GM19025 (cell line): ENCODE measurements at regions not wholly inside any gene's neighbourhood (a gene's known extent, or its start where the extent isn't known, plus 50 kb on each side); places are given as distances from the start of the nearest gene placed in this dataset.

Experiments
- ATAC-seq: cut with Tn5 transposase; IDR thresholded peaks from one replicate; pipeline ENCODE4 v1.9.1; 2021; ENCODE audit warnings: mild to moderate bottlenecking, low read depth, moderate library complexity; ENCODE audit not compliant: unreplicated experiment

DNA sequence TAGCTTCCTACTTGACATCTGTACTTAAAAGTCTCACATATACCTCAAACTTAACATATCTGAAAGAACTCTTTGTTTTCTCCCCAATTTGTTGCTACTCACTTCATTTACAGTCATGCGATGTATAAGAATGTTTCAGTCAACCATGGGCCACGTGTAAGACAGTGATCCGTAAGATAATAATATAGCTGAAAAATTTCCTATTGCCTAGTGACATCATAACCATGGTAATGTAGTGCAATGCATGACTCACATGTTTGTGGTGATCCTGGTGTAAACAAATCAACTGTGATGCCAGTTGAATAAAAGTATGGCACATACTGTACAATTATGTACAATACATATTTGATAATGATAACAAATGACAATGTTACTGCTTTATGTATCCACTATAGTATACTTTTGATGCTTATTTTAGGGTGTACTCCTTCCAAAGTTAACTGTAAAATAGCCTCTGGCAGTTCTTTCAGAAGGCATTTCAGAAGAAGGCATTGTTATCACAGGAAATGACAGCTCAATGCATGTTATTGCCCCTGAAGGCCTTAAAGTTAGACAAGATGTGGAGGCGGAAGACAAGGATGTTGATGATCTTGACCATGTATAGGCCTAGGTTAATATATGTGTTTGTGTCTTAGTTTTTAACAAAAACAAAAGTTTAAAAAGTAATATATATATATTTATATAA, 579.0 kb downstream of the EPHA7 start:
- ATAC-seq: no peak

DNA sequence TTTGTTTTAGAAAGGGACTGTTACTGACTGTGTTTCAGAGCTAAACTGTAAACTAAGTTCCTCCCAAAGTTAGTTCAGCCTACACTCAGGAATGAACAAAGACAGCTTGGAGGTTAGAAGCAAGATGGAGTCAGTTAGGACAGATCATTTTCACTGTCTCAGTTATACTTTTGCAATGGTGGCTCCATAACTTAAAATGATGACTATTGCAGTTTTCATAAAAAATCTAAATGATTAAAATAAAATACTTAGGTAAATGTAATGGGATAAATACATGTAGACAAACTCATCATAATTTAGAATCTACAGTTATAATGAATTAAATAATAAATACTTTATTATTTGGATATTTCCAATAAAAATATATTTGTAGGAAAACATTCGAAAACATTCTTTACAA, 590.6 kb downstream of the EPHA7 start:
- ATAC-seq: no peak

DNA sequence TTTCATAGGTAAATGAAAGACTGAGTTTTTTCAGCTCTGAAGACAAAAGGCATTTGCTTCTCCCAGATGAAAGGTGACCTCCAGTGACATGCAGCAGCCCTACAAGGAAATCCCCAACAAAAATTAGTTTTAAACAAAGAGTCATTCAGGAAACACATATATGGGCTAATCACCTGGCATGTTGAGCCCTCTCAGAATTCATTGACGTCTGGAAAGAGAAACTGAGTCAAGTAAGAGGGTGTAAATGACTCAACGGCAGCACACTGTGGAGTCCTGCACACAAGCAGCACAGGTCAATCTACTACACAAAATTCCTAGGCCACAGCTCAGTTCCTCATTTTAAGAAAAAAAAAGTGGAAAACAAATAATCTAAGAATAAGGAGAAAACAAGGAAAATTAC, 592.3 kb downstream of the EPHA7 start:
- no peak for ATAC-seq

DNA sequence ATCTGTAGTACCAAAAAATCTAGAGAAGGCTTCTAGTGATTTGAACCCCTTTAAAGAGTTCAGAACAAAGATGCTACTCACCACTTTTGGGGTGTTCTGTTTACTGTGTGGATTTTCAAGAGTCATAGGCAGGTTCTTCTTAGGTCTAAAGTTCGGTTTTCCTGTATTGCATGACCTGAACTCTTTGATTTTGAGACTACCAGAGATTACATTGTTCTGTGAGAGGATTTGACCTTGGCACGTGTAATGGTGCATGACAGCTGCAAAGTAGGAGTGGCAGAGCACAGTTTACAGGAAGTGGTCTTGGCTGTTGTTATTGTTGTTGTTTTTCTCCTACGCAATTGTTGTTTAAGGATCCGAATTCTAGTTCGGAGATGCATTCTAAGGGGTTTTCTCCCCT, 592.7 kb downstream of the EPHA7 start:
- no peak for ATAC-seq

DNA sequence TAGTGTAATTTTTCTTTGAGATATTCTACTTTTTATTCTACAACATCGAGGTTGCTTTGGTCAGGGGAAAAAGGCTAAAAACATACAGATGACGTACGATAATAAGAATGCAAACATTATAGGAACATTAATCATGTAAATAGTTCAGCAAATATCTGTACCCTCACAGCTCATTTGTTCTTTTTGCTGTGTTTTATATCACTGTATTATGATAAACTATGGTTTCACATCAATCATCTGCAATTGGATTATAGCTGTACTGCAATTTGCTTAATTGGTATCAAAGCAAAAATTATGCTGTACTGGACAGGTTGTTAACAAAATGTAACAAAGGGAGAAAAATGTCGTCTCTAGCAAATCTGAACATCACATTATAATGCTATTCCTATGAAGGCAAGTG, 597.1 kb downstream of the EPHA7 start:
- ATAC-seq: no peak

DNA sequence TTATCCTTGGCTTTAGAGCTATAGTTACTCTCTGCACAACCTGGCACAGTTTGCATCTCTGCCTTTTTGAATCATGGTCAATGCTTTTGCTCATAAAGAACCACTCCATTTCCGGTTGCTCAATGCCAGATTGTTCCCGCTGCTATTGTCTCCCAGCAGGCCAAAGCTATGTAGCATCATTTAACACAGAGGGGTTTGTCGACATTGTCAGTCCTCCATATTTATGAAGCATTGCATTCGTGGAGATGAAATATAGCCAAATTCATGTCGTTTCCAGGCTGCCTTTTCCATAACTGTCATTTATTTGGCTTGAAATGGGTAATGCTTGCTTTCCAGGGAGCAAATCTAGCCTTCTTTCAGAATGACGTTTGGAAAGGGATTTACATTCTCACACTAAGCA, 598.8 kb downstream of the EPHA7 start:
- ATAC-seq: no peak

DNA sequence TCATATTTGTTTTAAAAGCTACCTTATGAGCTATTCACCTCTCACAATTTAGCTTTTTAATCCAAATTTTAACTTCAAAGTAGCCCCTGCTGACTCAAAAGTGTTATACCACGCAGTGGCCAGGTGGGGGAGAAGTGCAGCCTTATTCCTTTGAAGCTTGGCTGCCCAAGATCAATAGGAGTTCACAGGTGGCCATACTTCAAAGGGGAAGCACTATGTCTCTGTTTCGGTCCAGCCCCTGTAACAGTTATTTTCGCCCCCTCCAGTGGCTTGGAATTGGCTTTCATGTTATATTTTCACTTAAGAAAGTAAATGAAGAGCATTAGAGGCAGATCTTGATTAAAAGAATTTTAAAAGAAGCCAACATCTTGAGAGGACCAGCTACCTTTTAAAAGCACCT, 608.4 kb downstream of the EPHA7 start:
- ATAC-seq: peak; percentile 92

DNA sequence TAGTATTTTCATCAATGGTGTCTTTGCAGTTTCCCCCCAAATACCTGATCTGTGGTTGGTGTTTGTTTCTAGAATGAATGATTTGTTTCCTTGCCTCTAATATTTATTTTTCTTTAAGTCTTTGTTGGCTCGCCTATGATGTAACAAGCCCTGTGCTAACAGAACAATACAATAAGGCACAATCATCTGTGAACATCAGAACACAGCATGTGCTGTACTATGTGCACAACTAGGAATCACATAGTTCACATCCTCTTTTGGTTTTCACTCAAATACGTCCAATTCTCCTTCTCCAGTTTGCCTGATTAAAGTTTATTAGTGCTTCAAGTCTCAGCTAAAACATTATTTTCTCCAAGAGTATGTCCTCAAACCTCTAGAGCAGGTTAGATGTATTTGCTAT, 613.1 kb downstream of the EPHA7 start:
- ATAC-seq: no peak

DNA sequence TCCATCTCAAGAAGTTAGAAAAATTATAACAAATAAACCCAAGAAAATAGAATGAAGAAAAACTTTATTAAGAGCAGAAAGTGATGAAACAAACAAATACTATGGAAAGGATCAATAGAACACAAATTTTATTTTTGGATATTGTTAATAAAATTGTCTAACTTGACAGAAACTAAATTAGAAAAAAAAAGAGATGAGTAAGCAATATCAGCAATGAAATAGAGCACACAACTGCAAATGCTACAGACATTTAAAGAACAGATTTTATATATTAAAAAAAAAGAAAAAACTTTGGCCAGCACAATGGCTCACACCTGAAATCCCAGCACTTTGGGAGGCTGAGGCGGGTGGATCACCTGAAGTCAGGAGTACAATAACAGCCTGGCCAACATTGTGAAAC, 628.0 kb downstream of the EPHA7 start:
- no peak for ATAC-seq

DNA sequence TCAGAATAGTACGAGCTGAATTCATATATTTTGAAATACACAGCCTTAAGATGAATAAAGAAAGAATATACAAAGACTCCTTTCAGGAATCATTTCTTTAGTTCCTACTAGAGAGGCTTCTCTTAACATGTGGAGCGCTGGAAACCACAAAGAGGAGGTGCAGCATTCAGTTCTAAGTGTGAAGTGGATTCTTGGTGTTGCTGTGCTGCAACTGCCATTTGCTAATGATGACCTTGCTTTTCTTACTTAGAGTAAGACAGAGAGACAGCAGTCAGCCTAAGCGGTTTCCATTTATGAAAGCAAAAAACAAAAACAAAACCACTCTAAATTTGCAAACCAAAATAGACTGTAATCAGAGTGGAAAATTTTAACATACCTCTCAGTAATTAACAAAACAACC, 629.0 kb downstream of the EPHA7 start:
- no peak for ATAC-seq

DNA sequence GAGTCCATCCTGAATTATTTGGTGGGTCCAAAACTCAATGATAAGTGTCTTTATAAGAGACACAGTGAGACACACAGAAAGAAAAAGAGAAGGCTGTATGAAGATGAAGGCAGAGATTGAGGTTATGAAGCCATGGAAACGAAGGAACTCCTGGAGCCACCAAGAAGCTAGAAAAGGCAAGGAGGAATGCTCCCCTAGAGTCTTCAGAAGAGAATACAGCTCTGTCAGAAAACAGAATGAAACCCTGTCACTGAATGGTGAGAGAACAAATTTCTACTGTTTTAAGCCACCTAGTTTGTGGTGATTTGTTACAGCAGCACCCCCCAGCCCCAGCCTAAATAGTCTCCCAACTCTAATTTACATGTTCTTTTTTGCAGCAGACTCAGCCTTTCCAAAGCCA, 635.1 kb downstream of the EPHA7 start:
- no peak for ATAC-seq

DNA sequence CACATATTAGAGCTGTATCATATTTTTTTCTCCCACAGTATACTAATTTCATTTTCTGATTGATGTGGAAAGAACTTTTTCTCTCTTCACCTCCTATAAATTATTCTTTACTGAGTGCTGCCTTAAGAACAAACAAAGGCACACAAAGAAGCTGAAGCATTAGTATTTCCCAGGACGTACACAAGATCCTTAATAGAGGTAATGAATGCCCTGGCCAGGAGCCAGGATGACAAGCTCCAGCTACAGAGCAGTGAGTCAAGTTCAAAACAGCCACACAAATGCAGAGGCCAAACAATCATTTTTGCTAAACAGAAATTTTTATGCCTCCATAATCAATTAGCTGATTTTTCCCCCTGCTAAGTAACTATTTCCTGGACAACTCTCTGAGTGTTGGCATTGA, 639.6 kb downstream of the EPHA7 start:
- ATAC-seq: no peak

DNA sequence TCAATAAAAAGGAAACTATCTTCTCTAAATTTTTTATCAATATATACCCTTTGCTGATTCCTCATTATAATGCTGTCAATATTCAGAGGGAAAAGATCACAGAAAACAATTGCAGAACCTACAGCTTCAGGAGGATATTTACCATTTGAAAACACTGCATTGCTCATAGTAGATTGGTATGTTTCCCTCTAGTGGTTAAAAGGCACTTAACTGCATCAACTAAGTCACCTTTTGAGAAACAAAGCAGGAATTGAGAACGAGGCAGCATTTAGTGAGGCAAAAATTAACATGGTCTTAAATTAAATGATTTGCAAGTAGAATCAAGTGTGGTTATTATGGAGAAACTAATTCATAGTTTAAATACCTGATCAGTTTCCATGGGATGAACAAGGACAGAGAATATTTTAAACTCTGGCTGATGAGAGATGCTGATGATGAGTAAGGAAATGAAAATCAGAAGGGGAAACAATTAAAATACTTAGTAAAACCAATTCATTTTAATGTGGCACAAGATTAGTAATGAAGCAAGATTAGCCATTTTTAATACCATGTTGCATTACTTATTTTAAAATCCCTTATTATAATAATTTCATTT, 642.1 kb downstream of the EPHA7 start:
- no peak for ATAC-seq

DNA sequence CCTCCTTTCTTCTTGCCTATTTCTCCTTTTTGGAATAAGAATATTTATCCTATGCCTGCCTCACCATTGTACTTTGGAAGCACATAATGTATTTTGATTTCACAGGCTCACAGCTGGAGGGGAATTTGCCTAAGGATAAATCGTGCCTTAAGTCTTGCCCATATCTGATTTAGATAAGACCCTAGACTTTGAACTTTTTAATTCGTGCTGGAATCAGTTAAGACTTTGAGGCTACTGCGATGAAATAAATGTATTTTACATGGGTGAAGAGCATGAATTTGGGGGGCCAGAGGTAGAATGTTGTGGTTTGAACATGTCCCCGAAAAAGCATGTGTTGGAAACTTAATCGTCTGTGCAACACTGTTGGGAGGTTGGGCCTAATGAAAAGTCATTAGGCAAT, 648.8 kb downstream of the EPHA7 start:
- ATAC-seq: no peak

DNA sequence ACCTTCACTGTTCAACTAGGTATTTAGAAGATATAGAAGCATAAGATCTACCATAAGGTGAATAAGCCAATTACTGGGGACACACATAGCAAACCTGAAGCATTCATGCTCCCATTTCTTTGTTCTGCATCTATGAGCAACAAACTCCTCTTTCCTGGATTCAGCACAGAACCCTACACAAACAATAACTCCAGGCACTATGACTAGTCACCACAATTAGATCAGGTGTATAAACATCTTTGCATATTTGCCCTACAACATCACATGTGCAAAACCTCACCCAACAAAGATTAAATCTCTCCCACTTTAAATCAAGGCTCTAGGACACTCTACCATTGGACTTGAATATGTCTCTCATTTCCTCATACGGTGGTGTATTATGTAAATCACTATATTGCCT, 652.3 kb downstream of the EPHA7 start:
- no peak for ATAC-seq

DNA sequence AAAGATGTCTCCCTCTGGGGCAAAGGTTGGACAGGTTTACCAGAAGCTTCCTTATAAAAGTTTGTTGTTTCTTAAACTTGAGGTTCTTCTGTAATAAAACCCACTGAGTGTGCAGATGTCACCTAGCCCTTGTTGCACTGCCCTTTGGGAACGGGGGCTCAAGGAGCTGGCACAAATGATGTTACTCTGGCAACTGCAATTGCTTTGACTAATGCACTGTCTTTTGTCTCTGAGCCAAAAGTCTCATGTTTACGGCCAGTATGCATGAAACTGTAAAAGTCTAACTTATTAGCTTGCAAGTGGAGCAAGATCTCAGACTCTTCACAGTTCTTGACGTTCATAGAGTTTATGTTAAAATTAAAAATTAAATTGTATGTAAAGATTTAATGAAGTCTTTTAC, 655.7 kb downstream of the EPHA7 start:
- no peak for ATAC-seq

DNA sequence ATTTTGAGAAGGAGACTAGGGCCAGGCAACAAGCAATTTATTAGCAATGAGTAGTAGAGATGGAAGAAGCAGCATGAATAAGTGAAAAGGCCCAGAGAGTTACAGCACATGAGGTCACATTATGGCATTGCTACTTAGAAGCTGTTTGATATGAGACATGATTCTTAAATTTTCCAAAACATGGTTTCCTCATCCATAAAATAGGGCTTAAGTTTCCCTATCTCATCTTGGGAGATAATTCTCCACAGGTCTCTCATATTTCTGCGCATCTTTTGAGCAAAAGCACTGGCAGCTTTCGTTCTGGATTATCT, 656.1 kb downstream of the EPHA7 start:
- no peak for ATAC-seq

DNA sequence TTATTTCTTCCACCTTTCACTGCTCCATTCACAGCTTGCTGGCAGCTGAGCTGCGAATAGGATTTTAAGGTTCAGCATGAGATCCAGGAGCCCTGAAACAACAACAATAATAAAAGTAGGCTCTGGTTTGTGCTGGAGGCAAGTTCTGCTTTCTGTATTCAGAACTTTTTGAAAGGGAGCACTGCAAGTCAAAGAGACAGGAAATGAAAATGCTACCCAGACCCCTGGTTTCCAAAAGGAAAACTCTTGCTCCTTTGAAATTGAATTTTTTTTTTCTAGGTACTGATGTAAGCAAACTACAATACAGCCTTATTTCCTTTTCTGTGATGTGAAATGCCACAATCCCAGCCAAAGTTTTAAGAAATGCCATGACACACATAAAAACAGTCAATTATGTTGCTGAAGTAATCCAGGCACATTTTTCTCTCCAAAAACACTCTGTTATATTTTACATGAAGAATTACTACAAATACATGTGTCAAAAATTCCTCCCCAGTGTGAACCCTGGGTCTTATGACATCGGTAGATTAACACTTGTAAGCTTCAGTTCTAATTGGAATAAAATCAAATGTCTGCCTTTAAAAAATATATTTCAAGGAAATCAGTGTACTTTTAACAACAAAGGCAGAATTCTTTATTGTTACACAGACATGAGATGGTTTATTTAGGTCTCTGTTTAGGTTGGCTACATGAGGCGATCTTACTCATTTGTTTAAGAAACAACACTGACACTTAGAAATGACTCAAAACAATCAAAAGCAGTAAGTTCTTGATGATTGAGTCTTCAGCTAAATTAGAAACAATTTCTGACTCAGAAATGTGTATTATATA, 656.7 kb downstream of the EPHA7 start:
- no peak for ATAC-seq

DNA sequence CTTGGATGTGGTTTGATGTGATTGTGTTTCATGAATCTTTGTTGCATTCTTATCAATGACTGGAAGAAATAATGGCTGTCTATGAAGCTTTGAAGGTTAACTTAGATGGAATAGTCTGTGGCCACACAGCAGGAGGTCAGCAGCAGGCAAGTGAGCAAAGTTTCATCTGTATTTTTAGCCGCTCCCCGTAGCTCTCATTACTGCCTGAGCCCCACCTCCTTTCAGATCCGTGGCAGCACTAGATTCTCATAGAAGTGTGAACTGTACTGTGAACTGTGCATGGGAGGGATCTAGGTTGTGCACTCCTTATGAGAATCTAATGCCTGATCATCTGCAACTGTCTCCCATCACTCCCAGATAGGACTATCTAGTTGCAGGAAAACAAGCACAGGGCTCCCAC, 660.2 kb downstream of the EPHA7 start:
- no peak for ATAC-seq

DNA sequence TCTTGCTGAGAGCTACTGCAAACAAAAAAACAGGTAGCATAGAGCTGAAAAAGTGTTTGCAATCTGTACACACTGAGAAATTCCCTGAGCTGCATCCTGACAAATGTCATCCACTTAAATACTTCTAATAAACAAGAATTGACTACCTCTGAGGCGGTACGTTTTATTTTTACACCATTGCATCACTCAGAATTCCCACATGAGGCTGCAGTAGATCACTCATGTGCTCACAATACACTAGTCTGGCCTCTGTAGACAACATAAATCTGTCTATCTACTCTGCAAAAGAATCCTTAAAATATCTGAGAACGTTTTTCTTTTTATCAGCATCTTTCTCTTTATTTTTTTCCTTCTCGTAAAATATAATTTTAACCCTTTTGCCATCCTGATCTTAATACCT, 661.4 kb downstream of the EPHA7 start:
- ATAC-seq: no peak

DNA sequence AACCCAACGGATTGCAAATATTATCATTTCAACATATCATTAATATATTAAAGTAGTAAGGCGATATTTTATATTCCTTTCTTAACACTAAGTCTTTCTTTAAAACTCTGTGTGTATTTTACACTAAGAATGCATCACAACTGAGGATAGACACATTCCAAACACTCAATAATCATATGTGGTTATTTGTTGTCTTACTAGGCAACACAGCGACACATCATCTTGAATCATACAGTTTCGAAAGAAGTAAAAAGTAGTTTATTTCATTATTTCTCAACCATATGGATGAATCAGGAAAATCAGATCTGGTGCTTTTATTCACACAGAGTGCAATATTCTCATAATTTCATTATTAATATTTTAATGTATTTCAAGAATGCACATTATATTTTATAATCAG, 662.4 kb downstream of the EPHA7 start:
- ATAC-seq: no peak

DNA sequence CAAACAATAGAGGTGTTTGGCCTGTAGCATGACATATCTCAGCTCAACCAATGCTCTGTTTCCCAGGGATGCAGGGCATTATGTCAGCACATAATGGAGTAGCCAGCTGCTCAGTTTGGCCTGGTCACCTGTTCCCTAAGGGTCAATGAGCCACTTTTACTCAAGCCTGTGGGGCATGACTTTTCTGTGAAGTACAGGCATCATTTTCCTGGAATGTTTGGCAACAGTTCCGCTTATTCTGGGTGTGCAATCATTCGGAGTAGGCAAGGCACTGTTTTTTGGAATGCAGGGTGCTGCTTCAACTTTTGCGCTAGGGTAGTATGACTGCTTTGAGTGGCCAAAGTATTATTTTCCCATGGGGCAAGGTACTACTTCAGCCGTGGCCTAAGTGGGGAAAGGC, 665.4 kb downstream of the EPHA7 start:
- ATAC-seq: no peak
